Activated CD8-positive, alpha-beta memory T cell treated with anti-CD3 and anti-CD28 coated beads for 1 hour (primary cell): ENCODE measurements at regions not wholly inside any gene's neighbourhood (a gene's known extent, or its start where the extent isn't known, plus 50 kb on each side); places are given as distances from the start of the nearest gene placed in this dataset.
"Not testable (repeated sequence)": the region's sequence is repeated elsewhere in the genome, so short reads cannot be mapped to it uniquely, and the experiment has no call there.

Experiments
- DNase-seq, 2 donors: peaks; one replicate each; pipeline ENCODE4 v3.0.0-alpha.2; 2020; ENCODE audit warnings: low read depth in 1 of 2; ENCODE audit errors: extremely low read depth in 1 of 2

DNA sequence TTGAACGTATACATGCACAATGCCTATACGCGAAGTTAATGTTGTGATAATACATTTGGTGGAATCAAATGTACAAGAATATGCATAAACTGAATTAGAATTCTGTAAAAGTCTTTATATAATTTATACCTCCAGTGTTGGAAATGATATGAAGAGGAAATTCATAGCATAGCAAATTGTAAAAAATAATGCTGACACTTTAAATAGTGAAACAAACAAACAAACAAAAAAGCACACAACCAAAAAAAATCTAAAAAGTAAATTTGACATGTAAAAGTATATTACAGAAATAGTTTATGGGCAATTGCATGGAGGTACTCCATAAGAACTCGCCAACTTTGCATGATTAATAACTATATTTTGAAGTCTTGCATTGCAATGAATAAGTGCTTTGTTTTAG lies 780.9 kb downstream of the TBC1D32 start:
- no peak for DNase-seq

DNA sequence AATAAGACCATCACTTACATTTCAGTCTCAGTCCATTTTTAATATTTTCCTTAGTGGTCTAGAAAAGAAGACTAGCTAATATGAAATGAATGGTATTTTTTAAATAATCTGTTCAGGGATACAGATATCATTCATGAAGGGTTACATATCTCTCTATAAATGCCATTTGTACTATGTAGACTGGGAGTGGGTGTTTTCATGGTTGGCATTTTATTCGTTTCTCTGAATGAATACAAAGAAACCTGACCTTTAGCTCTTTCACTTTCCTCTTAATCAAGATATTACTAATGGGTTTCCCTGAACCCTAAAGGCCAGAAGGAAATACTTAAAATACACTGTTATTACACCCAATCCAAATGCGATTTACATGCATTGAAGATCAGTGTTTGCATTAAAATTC lies 788.9 kb downstream of the TBC1D32 start:
- DNase-seq: no peak

DNA sequence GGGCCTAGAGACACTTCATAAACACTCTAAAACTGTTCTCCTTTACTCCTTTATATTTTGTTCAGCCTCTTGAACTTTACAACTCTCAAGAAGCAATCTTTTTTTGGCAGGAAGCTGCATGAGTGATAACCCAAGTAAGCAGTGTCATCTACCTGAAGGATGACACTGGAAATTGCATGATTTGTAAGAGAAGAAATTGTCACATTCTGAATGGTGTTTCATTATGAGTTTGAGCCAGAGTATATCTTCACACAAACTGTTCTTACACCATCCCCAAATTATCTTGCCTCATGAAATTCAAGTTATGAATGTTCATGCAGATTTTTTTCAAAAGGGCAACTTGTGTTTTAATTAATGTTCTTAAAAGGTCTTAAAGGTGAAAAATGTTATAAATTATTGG lies 799.3 kb downstream of the TBC1D32 start:
- no peak for DNase-seq

DNA sequence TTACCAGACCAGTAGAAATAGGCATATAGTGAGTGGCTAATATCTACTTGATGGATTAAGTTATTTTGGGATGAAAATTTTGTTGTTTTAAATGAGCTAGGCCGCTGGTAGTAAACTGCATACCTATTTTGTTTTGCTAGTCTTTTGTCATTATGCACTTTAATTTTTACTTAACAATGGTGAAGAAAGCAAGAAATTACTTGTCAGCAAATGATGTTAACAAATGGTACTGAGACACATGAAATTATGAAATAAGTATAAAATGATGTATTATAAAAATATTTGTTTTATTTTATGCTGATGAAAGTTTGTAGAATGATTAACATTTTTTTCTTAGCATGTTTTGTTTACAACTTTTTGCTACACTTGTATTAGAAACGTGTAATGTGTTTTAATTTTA lies 807.7 kb downstream of the TBC1D32 start:
- DNase-seq: no peak

DNA sequence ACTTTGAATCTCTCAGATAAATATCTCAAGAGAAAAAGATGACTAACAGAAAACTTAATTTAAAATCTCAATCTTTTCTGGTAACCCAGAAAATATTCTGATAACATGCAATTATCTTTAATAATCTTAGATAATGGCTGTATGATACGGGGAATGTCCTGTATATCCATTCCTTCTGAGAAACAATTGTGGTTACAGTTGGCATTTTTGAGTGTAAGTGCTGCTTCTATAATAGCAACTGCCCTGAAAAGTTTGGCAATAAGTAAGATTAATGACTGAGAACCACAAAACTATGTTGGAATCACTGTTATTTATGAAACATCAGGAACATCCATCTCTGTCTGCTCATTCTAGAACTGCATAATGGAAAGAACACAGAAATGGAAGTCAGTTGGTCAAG lies 819.7 kb downstream of the TBC1D32 start:
- DNase-seq: no peak

DNA sequence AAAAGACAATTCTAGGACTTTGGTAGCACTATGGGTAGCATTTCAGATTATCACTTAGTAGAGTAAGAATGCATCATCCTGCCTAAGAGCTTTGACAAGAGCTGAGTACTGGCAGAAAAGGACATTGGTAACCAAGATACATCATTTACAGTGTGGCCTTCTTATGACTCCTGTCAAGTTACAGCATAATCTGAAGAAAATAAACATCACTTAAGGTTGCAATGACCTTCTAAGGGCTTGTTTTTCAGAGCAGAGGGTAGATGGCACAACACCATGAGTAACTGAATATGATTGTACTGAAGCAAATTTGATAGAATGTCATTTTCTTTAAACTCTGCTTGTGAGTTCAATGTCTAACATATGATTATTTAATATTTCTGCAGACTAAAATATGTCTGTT lies 822.6 kb downstream of the TBC1D32 start:
- no peak for DNase-seq

DNA sequence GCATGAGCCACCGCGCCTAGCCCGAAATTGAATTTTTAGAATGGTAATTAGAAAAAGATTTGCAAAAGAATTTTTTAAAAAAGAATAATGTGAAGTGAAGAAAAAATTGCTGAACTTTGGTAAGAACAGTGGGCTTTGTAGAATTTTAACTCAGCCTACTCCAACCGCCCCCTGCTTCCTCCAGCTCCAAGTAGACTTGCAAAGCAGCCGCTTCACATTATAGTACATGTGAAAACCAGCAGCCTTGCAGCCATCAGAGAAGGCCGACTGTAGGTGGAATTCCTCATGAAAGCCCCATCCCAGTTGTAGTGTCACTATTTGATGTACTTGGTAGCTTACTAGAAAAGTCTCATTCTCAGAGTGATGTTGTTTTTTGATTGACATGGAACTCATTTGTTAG lies 835.6 kb downstream of the TBC1D32 start:
- no peak for DNase-seq

DNA sequence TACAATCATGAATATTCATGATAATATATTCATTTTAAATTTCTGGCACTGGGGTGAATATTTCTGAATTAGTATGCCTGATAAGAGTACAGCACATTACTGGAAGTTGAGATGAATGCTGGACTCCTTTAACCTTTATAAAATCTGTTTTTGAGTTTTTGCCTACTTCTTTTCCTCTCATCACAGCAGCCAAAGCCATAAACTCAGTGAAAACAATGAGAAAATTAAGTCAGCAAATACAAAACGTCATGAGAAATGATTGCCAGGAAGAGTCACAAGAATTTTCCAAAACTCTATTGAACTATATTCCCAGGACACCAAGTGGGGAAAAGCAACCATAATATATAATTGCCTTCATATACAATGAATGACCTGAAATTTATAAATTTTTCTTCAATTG lies 837.6 kb downstream of the TBC1D32 start:
- DNase-seq: no peak

DNA sequence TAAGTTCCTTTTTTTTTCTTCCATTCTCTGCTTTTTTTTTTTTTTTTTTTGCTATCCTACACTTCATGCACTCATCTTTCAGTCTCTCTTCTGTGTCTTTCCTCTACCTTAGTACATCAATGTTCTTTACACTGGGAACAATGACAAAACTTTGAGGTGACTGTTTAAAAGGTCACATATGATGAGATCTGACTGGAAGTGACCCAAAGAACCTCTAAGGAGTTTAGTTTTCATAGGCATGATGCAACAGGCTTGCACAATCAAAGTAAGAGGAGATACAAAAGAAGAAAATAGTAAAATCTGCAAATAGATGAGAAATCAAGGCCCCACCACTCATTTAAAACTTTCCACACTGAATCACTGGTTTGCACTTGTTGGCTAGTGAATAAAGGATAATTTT lies 840.8 kb downstream of the TBC1D32 start:
- no peak for DNase-seq

DNA sequence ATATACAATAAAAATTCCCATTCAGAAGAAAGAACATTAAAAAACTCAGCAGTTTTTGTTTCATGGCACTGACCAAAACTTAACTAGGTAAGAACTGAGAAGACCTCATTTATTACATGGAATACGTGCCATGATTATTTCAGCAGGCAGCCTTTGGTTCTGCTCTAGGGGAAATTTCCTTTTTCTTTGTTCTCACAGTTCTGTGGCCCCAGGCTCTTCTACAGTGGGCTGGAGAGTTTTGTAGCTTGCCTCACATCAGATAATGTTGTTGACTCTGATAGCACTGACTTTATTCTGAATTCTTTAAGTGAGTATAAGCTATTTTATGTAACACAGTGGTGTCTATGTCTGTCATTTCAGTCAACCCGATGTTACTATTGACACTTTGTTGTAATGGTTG lies 844.3 kb downstream of the TBC1D32 start:
- DNase-seq: no peak

DNA sequence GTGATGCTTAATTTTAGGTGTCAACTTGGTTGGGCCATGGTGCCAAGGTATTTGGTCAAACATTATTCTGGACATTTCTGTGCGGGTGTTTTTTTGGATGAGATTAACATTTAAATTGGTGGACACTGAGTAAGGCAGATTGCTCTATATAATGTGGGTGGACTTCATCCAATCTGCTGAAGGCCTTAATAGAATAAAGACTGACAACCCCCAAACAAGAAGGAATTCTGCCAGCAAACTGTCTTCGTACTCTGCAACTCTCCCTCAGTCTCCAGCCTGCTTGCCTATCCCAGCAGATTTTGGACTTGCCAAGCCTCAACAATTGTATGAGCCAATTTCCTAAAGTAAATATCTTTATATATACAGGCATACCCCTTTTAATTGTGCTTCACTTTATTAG lies 850.1 kb downstream of the TBC1D32 start:
- no peak for DNase-seq

DNA sequence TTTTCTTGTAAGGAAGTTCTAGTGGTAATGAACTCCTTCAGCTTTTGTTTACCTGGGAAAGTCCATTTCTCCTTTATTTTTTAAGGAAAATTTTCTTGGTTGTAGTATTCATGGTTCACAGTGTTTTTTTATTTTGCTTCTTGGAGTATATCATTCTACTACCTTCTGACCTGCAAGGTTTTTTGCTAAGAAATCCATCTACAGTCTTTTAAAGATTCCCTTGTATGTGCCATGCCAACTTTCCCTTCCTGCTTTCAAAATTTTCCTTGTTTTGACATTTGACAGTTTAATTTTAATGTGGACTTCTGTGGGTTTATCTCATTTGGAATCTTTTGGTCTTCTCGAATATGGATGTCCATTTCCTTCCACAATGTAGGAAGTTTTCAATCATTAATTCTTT lies 855.6 kb downstream of the TBC1D32 start:
- DNase-seq: no peak

DNA sequence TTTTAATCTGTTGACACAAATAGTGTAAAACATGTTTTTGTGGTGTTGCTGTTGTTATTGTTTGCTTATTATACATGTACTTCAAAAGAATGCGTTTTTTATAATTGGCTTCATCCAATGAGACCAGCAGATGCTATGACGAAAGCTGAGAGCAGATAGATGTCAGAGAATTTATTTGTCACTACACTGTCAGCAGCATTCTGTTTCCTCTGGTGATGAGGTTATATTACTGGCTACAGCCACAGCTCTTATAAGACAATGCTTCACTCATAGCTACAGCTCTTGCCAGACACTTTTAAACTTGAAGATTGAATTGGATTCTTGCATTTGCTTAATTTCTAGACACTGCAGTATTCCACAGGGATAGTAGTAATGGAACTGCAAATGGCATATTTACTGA lies 860.5 kb downstream of the TBC1D32 start:
- DNase-seq: no peak

DNA sequence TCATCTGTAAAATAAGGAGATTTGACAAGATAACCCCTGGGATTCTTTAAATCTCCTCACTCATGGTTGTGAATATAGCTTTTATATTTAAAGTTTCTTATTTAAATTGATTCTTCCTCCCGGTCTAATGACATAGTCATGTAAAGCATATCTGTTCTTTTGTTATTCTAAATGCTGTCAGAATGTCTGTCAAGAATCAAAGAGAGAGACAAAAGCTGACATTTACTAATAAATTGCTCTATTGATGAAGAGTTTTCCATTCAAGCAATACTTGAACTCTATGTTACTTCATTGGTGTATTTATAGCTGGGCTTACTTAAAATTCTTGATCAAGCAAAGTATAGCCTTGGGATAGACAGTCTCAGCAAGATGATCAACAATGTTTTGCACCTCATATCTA lies 865.8 kb downstream of the TBC1D32 start:
- no peak for DNase-seq

DNA sequence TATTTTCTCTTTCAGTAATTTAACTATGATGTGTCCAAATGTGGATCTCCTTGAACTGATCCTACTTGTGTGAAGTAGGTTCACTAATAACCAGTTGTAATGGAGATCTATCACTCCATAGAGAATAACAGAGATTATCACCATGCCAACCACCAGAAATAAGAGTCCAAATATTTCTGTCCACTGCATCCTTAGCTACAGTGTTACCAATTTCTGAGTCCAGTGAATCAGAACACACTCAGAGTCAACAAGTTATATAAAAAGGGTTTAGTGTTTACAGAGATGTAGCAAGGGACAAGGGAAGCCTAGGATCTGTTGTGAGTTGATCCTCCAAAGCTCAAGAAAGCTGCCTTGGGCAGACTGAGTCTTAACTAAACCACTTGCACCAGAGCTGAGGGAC lies 882.8 kb downstream of the TBC1D32 start:
- DNase-seq: no peak

DNA sequence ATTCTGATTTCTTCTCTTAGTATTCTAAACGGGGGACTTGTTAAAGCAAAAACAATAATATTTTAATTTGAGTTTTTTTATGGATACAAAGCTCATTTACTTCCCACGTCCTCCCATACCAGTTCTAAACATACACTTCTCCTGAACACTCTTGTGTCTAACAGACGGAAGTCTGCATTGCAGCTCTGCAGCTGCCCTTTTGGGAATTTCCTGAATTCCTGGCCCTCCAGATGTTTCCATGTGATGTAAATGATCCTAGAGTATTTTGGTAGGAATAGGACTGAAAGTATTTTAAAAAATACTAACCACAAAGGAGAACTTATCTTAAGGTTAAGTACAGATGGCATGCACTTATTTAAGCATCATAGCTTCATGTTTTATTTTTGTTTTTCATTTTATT lies 886.7 kb downstream of the TBC1D32 start:
- DNase-seq: no peak

DNA sequence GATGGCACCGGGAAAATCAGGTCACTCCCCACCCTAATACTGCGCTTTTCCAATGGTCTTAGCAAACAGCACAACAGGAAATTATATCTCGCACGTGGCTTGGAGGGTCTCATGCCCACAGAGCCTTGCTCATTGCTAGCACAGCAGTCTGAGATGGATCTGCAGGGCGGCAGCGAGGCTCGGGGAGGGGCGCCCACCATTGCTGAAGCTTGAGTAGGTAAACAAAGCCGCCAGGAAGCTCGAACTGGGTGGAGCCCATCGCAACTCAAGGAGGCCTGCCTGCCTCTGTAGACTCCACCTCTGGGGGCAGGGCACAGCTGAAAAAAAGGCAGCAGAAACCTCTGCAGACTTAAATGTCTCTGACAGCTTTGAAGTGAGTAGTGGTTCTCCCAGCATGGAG lies 901.4 kb downstream of the TBC1D32 start:
- not testable (repeated sequence) for DNase-seq

DNA sequence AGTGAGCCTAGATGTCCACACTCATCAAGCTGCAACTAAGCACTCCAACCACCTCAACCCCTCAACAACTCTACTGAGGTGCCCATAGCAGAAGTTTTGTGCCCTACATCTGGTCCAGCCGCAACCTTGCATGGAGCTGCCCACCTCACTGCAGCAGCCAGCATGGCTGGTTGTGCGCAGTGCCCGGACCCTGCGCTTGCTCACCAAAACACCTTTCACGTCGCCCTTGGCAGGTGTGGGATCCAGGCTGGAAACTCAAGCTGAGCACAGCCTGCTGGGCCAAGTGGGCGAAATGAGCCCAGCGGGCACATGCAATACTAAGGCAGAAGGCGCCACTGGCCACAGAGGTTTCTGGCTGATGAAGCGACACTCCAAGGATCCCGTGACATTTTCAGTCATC lies 902.4 kb downstream of the TBC1D32 start:
- no peak for DNase-seq

DNA sequence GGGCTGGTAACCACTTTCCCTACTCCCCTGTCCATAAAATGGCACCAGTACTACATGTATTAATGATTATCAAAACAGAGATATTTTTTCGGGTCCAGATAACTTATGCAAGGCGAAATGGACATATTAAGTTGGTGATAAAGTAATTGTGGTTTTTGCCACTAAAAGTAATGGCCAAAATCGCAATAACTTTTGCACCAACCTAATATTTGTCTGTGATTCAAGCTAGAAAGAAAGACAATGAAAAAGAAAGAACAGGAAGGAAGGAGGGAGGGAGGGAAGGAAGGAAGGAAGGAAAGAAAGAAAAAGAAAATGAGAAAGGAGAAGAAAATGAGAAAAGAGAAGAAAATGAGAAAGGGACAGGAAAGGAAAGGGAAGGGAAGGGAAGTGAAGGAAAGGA lies 922.9 kb downstream of the TBC1D32 start:
- no peak for DNase-seq

DNA sequence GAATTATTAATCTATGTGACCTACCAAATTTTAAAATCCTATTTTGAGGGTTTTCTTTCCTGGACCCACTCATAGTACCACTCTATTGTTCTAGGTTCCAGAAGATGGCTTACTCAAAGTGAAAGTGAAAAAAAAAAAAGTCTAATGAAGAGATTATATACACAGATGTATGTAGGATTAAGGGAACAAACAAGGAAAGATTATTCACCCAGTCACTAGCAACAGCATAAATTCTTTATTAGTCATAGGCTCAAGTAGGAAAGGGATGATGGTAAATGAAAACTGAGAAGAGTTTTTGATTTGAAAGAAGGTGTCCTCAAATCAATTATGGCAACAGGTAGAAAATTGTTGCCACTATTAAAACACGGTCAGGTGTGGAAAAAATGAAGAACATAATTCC lies 923.7 kb downstream of the TBC1D32 start:
- DNase-seq: no peak

DNA sequence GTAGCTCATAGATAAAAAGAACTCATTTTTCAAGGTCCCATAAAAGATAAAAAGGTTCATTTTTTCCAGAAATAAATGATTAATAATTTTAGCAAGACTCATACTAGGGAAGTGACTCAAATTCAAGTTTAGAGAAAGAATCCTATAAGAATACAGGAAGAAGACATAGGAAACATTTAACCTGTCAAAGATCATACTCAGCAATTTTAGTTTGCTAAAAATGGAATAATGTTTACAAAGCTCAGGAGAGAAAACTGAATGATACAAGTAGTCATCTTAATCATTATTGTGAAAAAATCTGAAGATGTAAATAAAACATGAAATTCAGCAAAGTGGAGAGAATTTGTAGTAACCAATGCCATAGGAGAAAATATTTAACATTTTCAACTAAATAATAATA lies 926.6 kb downstream of the TBC1D32 start:
- DNase-seq: no peak

DNA sequence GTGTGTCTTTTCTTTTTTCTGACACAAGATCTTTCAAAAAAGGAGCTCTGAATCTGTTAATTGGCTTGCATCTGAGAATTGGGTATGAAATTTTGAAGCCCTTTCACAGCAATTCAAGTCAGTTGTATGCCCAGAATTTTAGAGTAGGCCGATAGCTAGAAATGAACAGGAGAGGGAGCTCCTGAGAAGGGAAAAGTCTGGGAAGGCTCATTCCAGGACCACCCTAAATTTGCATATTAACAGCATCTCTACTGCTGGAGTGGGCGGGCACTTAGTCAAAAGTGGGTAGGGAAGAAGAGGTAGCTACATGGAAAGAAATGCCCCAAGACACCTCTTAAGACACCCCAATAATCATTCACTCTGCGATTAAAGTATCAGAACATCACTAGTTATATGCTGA lies 928.3 kb downstream of the TBC1D32 start:
- DNase-seq: no peak

DNA sequence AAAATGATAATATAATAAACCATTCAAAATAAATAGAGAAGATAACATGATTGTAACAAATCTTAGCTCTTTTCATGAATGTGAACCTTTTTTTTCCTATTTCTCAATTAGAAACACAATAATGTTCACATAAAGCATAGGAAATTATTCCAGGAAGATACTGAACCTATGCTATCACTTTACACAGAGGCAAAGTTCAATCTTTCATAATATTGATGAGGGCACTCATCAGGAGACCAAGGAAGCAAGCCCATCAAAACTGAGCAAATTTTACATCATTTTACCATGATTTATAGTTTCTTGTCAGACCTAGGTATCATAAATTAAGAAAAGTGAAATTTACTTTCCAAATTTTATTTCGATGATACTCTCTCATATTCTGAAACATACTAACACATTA lies 938.5 kb downstream of the TBC1D32 start:
- no peak for DNase-seq

DNA sequence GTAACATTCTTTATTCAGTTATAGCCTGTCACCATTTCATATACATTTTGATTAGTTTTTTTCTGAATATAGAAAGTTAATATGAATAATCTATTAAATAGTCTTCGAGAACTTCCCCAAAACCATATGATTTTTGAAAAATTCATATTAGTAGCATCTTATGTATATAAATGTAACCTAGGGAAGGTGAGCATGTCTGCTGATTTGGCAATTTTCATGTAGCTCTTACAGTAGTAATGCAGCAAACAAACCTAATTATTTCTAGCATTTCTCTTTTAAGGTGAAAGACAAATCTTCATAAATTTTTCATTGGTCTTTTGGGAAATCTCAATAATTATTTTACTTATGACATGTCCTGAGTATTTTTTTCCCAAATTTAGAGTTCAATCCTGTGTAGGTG lies 939.0 kb downstream of the TBC1D32 start:
- no peak for DNase-seq
